ENCODE measurements at regions not wholly inside any gene's neighbourhood (a gene's known extent, or its start where the extent isn't known, plus 50 kb on each side); places are given as distances from the start of the nearest gene placed in this dataset.

DNA sequence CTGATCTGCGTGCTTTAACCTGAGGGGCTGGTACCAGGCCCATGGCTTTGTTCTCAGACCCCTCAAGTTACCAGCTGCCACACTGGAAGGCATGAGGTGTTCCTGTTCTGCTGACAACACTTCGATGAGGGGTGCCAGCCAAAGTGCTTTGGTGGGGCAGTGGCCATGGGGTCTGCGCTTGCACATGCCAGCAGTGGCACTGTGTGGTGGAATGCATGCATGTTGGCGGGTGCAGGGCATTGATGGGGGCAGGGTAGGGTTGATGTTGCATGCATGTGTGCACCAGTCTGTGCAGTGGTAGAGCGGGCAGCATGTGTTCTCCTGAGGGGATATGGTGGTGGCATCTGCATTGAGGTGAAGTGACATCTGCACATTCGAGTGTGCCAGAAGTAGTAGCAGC is 497.0 kb downstream of the SQOR start:
- Histone ChIP-seq H3K4me3 (ENCODE audit: low read length) (no peak overlapping the region), H3K9me3 (ENCODE audit: control insufficient read depth, insufficient read depth, low read length) (peaks cover 4% of the 10 kb centered on the region; the same call in 1 of the 2 replicates), H3K27me3 (ENCODE audit: control insufficient read depth, low read length) (no peaks in the 10 kb centered on the region), H3F3A (ENCODE audit: control insufficient read depth, insufficient read depth) (no peaks in the 10 kb centered on the region), H3K36me3 (ENCODE audit: control insufficient read depth, low read length) (no peaks in the 10 kb centered on the region), H3K4me2 (ENCODE audit: low read length) (no peak overlapping the region), H3K9me2 (replicated peaks; ENCODE audit: control insufficient read depth, low read length) (no peaks in the 10 kb centered on the region), H3K27ac (ENCODE audit: low read depth, low read length) (no peak overlapping the region), H4K20me1 (ENCODE audit: control insufficient read depth, insufficient read depth, low read depth, low read length) (no peaks in the 10 kb centered on the region), H3K4me1 (ENCODE audit: control insufficient read depth, low read length) (no peaks in the 10 kb centered on the region), H3K79me2 (ENCODE audit: control insufficient read depth, low read length) (no peaks in the 10 kb centered on the region)
- TF ChIP-seq, protein P1, sequence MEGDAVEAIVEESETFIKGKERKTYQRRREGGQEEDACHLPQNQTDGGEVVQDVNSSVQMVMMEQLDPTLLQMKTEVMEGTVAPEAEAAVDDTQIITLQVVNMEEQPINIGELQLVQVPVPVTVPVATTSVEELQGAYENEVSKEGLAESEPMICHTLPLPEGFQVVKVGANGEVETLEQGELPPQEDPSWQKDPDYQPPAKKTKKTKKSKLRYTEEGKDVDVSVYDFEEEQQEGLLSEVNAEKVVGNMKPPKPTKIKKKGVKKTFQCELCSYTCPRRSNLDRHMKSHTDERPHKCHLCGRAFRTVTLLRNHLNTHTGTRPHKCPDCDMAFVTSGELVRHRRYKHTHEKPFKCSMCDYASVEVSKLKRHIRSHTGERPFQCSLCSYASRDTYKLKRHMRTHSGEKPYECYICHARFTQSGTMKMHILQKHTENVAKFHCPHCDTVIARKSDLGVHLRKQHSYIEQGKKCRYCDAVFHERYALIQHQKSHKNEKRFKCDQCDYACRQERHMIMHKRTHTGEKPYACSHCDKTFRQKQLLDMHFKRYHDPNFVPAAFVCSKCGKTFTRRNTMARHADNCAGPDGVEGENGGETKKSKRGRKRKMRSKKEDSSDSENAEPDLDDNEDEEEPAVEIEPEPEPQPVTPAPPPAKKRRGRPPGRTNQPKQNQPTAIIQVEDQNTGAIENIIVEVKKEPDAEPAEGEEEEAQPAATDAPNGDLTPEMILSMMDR (IDR thresholded peaks at IDR 0.05; ENCODE audit: low read depth, low read length, poor library complexity, severe bottlenecking), result no peak
- no peak for TF ChIP-seq EZH2phosphoT487 (IDR thresholded peaks at IDR 0.05; ENCODE audit: borderline replicate concordance, low read length)

DNA sequence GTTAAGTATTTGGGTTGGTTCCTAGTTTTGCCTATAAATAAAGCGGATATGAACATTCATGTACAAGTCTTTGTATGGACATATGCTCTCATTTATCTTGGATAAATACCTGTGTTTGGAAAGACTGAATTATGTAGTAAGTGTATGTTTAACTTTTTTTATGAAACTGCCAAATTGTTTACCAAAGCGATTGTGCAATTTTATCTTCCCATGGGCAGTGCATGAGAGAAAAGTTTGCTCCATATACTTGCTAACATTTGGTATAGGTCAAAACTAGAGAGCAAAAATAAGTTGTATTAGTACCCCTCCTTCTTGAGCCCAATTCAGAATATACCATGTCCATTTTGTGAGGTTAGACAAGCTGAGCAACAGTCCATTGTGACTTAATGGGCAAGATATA is 502.6 kb downstream of the SQOR start:
- H3K4me1 ChIP-seq (ENCODE audit: control insufficient read depth, low read length), result no peaks in the 10 kb centered on the region
- no peak for TF ChIP-seq EZH2phosphoT487 (IDR thresholded peaks at IDR 0.05; ENCODE audit: borderline replicate concordance, low read length)
- TF ChIP-seq, protein P1 (IDR thresholded peaks at IDR 0.05; ENCODE audit: low read depth, low read length, poor library complexity, severe bottlenecking), result no peak

DNA sequence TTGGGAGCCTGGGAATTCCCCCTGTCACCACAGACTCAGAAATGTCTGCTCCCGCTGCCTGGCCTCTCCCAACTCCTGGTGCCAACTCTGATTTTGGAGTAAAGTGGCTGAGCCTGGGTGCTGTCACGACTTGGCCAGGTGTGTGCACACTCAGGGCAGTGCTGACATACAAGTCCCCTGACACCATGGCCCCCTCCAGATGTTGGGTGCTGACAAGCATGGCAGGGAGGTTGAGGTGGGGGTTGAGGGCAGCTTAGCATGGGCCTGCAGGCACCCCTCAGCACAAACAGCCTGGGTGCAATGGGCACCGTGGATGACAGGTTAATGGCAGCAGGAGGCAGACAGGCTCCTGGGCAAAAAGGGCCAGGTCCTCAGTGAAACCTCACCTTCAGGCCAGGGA is 511.2 kb downstream of the SQOR start:
- no peak overlapping the region for H3K4me2 ChIP-seq (ENCODE audit: low read length)

More for the DNA sequence above, 502.6 kb downstream of the SQOR start:
- H3K36me3 ChIP-seq (ENCODE audit: control insufficient read depth, low read length), result no peaks in the 10 kb centered on the region
- no peaks in the 10 kb centered on the region for H3K27me3 ChIP-seq (ENCODE audit: control insufficient read depth, low read length)
- H3K79me2 ChIP-seq (ENCODE audit: control insufficient read depth, low read length), result no peaks in the 10 kb centered on the region
- no peak overlapping the region for H3K27ac ChIP-seq (ENCODE audit: low read depth, low read length)
- H3K9me3 ChIP-seq (ENCODE audit: control insufficient read depth, insufficient read depth, low read length), result peaks cover 4% of the 10 kb centered on the region; the same call in 1 of the 2 replicates
- H3F3A ChIP-seq (ENCODE audit: control insufficient read depth, insufficient read depth), result no peaks in the 10 kb centered on the region
- H3K9me2 ChIP-seq (replicated peaks; ENCODE audit: control insufficient read depth, low read length), result no peaks in the 10 kb centered on the region
- H4K20me1 ChIP-seq (ENCODE audit: control insufficient read depth, insufficient read depth, low read depth, low read length), result no peaks in the 10 kb centered on the region
- H3K4me2 ChIP-seq (ENCODE audit: low read length), result no peak overlapping the region
- H3K4me3 ChIP-seq (ENCODE audit: low read length), result no peak overlapping the region

More for the DNA sequence above, 511.2 kb downstream of the SQOR start:
- Histone ChIP-seq H3K9me3 (ENCODE audit: control insufficient read depth, insufficient read depth, low read length) (peaks cover 18% of the 10 kb centered on the region), H3F3A (ENCODE audit: control insufficient read depth, insufficient read depth) (no peaks in the 10 kb centered on the region), H3K9me2 (replicated peaks; ENCODE audit: control insufficient read depth, low read length) (no peaks in the 10 kb centered on the region), H3K27ac (ENCODE audit: low read depth, low read length) (no peak overlapping the region), H4K20me1 (ENCODE audit: control insufficient read depth, insufficient read depth, low read depth, low read length) (no peaks in the 10 kb centered on the region), H3K79me2 (ENCODE audit: control insufficient read depth, low read length) (no peaks in the 10 kb centered on the region), H3K4me3 (ENCODE audit: low read length) (no peak overlapping the region), H3K36me3 (ENCODE audit: control insufficient read depth, low read length) (no peaks in the 10 kb centered on the region), H3K27me3 (ENCODE audit: control insufficient read depth, low read length) (peaks cover 4% of the 10 kb centered on the region; the same call in 1 of the 2 replicates), H3K4me1 (ENCODE audit: control insufficient read depth, low read length) (no peaks in the 10 kb centered on the region)
- no peak for TF ChIP-seq EZH2phosphoT487 (IDR thresholded peaks at IDR 0.05; ENCODE audit: borderline replicate concordance, low read length)
- TF ChIP-seq, protein P1 (IDR thresholded peaks at IDR 0.05; ENCODE audit: low read depth, low read length, poor library complexity, severe bottlenecking), result no peak
